H9 (cell line): ENCODE measurements at regions not wholly inside any gene's neighbourhood (a gene's known extent, or its start where the extent isn't known, plus 50 kb on each side); places are given as distances from the start of the nearest gene placed in this dataset.

Experiments used
- DNase-seq: peaks from one replicate; pipeline ENCODE4 v3.0.0-alpha.2; 2017
- H2AFZ ChIP-seq: one replicate; pipeline ENCODE4 v1.6.1; 2013; ENCODE audit warnings: mild to moderate bottlenecking, low read length, control low read depth, moderate library complexity
- H2AK5ac ChIP-seq: 2 replicates; pipeline ENCODE4 v1.6.1; 2013; ENCODE audit warnings: low read length, control low read depth, mixed read lengths; ENCODE audit not compliant: insufficient read length
- H2BK120ac ChIP-seq: one replicate; pipeline ENCODE4 v1.6.1; 2013; ENCODE audit warnings: low read depth, mild to moderate bottlenecking, low read length, control low read depth, inconsistent platforms; ENCODE audit not compliant: poor library complexity, severe bottlenecking
- H2BK12ac ChIP-seq: 2 replicates; pipeline ENCODE4 v1.6.1; 2013; ENCODE audit warnings: low read length, control low read depth, mixed read lengths, low read depth; ENCODE audit not compliant: insufficient read length
- H2BK15ac ChIP-seq: 2 replicates; pipeline ENCODE4 v1.6.1; 2013; ENCODE audit warnings: low read depth, low read length, control low read depth
- H2BK20ac ChIP-seq: one replicate; pipeline ENCODE4 v1.6.1; 2013; ENCODE audit warnings: low read depth, mild to moderate bottlenecking, low read length, control low read depth, inconsistent platforms; ENCODE audit not compliant: poor library complexity, severe bottlenecking
- H2BK5ac ChIP-seq: 2 replicates; pipeline ENCODE4 v1.6.1; 2013; ENCODE audit warnings: low read length, control low read depth, mixed read lengths; ENCODE audit not compliant: insufficient read length
- H3K14ac ChIP-seq: 2 replicates; pipeline ENCODE4 v1.6.1; 2013; ENCODE audit warnings: low read length, control low read depth; ENCODE audit not compliant: insufficient read depth
- H3K18ac ChIP-seq: 2 replicates; pipeline ENCODE4 v1.6.1; 2013; ENCODE audit warnings: low read depth, mild to moderate bottlenecking, mixed read lengths, low read length, control low read depth; ENCODE audit not compliant: insufficient read length
- H3K23ac ChIP-seq: 2 replicates; pipeline ENCODE4 v1.6.1; 2013; ENCODE audit warnings: low read length, control low read depth, mixed read lengths, low read depth; ENCODE audit not compliant: insufficient read length
- H3K23me2 ChIP-seq: 2 replicates; pipeline ENCODE4 v1.6.1; 2013; ENCODE audit warnings: low read depth, mild to moderate bottlenecking, mixed read lengths, low read length, control low read depth; ENCODE audit not compliant: insufficient read length, poor library complexity, severe bottlenecking
- H3K27ac ChIP-seq: 2 replicates; pipeline ENCODE4 v1.5.1; 2013; ENCODE audit warnings: low read length, control low read depth, mixed read lengths, low read depth; ENCODE audit not compliant: insufficient read length
- H3K27me3 ChIP-seq: 2 replicates; pipeline ENCODE4 v1.6.1; 2013; ENCODE audit warnings: low read length, control low read depth, inconsistent platforms; ENCODE audit not compliant: insufficient read depth
- H3K4ac ChIP-seq: 2 replicates; pipeline ENCODE4 v1.6.1; 2013; ENCODE audit warnings: low read depth, mild to moderate bottlenecking, control low read depth, inconsistent platforms, low read length, moderate library complexity
- H3K4me1 ChIP-seq: 2 replicates; pipeline ENCODE4 v1.6.1; 2013; ENCODE audit warnings: low read length, control low read depth, inconsistent platforms; ENCODE audit not compliant: insufficient read depth
- H3K4me2 ChIP-seq: 2 replicates; pipeline ENCODE4 v1.6.1; 2013; ENCODE audit warnings: low read length, control low read depth, mixed read lengths; ENCODE audit not compliant: insufficient read length, insufficient read depth
- H3K56ac ChIP-seq: 2 replicates; pipeline ENCODE4 v1.6.1; 2013; ENCODE audit warnings: low read depth, mild to moderate bottlenecking, mixed read lengths, low read length, control low read depth; ENCODE audit not compliant: insufficient read length
- H3K79me1 ChIP-seq: 2 replicates; pipeline ENCODE4 v1.6.1; 2013; ENCODE audit warnings: low read depth, mild to moderate bottlenecking, moderate library complexity, low read length, control low read depth, inconsistent platforms; ENCODE audit not compliant: insufficient read depth, poor library complexity, severe bottlenecking
- H3K79me2 ChIP-seq: 2 replicates; pipeline ENCODE4 v1.6.1; 2013; ENCODE audit warnings: low read length, control low read depth, inconsistent platforms; ENCODE audit not compliant: insufficient read depth
- H3K9ac ChIP-seq: 2 replicates; pipeline ENCODE4 v1.6.1; 2013; ENCODE audit warnings: low read length, control low read depth, mixed read lengths; ENCODE audit not compliant: insufficient read length; ENCODE audit errors: extremely low read depth
- H3K9me3 ChIP-seq: one replicate; pipeline ENCODE4 v1.6.1; 2013; ENCODE audit warnings: low read depth, low read length, inconsistent platforms; ENCODE audit not compliant: control insufficient read depth
- H3T11ph ChIP-seq: one replicate; pipeline ENCODE4 v1.6.1; 2013; ENCODE audit warnings: mild to moderate bottlenecking, low read length, control low read depth, inconsistent platforms
- H4K20me1 ChIP-seq: one replicate; pipeline ENCODE4 v1.6.1; 2013; ENCODE audit not compliant: control insufficient read depth, insufficient read length, insufficient read depth
- H4K5ac ChIP-seq: 2 replicates; pipeline ENCODE4 v1.6.1; 2013; ENCODE audit warnings: low read depth, mild to moderate bottlenecking, mixed read lengths, low read length, control low read depth; ENCODE audit not compliant: insufficient read length
- H4K8ac ChIP-seq: replicated peaks from 2 replicates; pipeline ENCODE4 v1.6.1; 2013; ENCODE audit warnings: low read length, control low read depth, mixed read lengths, low read depth; ENCODE audit not compliant: insufficient read length
- H4K91ac ChIP-seq: 2 replicates; pipeline ENCODE4 v1.6.1; 2013; ENCODE audit warnings: low read depth, mild to moderate bottlenecking, moderate library complexity, mixed read lengths, low read length, control low read depth; ENCODE audit not compliant: insufficient read length
- H3K27ac Mint-ChIP-seq, 3 experiments: 2 replicates in 2 of 3; 3 replicates in 1 of 3; pipeline ENCODE4 v1.8.0; 2020 to 2021; ENCODE audit warnings: mixed read lengths in 3 of 3, mild to moderate bottlenecking in 1 of 3, moderate library complexity in 1 of 3
- H3K27me3 Mint-ChIP-seq: 2 replicates; pipeline ENCODE4 v1.8.0; 2021; ENCODE audit warnings: low read depth, mild to moderate bottlenecking, moderate library complexity, mixed read lengths
- H3K36me3 Mint-ChIP-seq, 3 experiments: 2 replicates in 2 of 3; 3 replicates in 1 of 3; pipeline ENCODE4 v1.8.0; 2020 to 2021; ENCODE audit warnings: low read depth in 3 of 3, mixed read lengths in 3 of 3; ENCODE audit not compliant: insufficient read depth in 1 of 3
- H3K4me1 Mint-ChIP-seq, 2 experiments: 2 replicates each; pipeline ENCODE4 v1.8.0; 2020; ENCODE audit warnings: mixed read lengths in 2 of 2
- H3K4me3 Mint-ChIP-seq, 2 experiments: 2 replicates in 1 of 2; 3 replicates in 1 of 2; pipeline ENCODE4 v1.8.0; 2020 to 2021; ENCODE audit warnings: mild to moderate bottlenecking in 2 of 2, mixed read lengths in 2 of 2, moderate library complexity in 1 of 2
- H3K9me3 Mint-ChIP-seq, 2 experiments: 2 replicates in 1 of 2; 3 replicates in 1 of 2; pipeline ENCODE4 v1.8.0; 2020; ENCODE audit warnings: mild to moderate bottlenecking in 2 of 2, mixed read lengths in 2 of 2, moderate library complexity in 1 of 2
- WGBS: extraction: QIAGEN DNeasy Blood & Tissue Kit; methylation state at CpG from one replicate; pipeline ENCODE4 v1.1.7; 2013; ENCODE audit warnings: missing lambda C conversion rate, low lambda C conversion rate, mixed read lengths; ENCODE audit not compliant: insufficient read length; ENCODE audit errors: extremely low coverage; 5-methylcytosine and 5-hydroxymethylcytosine counted together
- TF ChIP-seq, protein P1 (sequence below): fragments of 200-600 bp; sonication (generic); conservative IDR thresholded peaks from 3 replicates; pipeline ENCODE4 v1.8.0; 2021; ENCODE audit warnings: antibody characterized with exemption, mild to moderate bottlenecking

DNA sequence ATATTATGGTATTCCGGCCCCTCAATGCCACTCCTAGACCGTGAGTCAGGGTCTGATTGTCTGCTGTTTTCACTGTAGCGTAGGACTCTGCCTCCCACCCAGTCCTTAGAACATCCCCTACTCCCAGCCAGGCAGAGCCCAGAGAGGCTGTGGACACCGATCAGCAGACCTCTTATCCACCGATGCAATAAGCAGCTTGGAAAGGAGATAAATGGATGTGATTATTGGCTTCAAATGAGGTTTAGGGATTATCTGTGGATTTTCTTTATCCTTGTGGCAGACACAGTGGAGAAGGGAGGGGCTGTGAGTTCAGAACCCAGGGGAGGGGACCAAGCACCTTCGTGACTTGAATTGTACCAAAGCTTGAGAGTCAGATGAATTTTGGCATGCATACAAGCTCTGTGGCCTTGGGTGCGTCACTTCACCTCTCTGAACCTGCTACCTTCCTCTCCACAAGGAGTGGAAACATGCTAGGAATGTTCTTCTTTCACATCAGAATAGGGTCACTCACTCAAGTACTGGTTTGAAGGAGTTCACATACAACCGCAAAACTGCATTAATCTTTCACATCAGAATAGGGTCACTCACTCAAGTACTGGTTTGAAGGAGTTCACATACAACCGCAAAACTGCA, 83.1 kb upstream of the CPLX2 start:
- Histone ChIP-seq H2AK5ac (no peak overlapping the region), H4K91ac (no peak overlapping the region), H3K23me2 (no peaks in the 10 kb centered on the region), H3K4me1 (no peaks in the 10 kb centered on the region), H4K8ac (no peak overlapping the region), H2BK120ac (no peak overlapping the region), H2BK12ac (no peak overlapping the region), H3K4me2 (no peak overlapping the region), H3K14ac (no peak overlapping the region), H3K4ac (no peak overlapping the region), H3K23ac (no peak overlapping the region), H3K9ac (no peak overlapping the region), H2BK5ac (no peak overlapping the region), H3K27ac (no peak overlapping the region), H3K9me3 (no peaks in the 10 kb centered on the region), H2AFZ (no peak overlapping the region), H2BK20ac (no peak overlapping the region), H3K18ac (no peak overlapping the region), H4K5ac (no peak overlapping the region), H3K27me3 (no peaks in the 10 kb centered on the region), H3T11ph (no peak overlapping the region), H3K56ac (no peak overlapping the region), H2BK15ac (no peak overlapping the region), H4K20me1 (no peaks in the 10 kb centered on the region), H3K79me2 (no peaks in the 10 kb centered on the region), H3K79me1 (no peaks in the 10 kb centered on the region)
- DNase-seq, result no peak
- Mint-ChIP-seq H3K27ac (no peak overlapping the region), H3K36me3 (peaks cover 0 to 9% (median 0%) of the 10 kb centered on the region in 3 experiments; a peak in 1 of 7 replicates), H3K4me1 (0 out of 4 replicates have a peak, but pooled peaks cover 0 to 2% of the 10 kb centered on the region in 2 experiments), H3K27me3 (peaks cover 30% of the 10 kb centered on the region), H3K9me3 (0 out of 5 replicates have a peak, but pooled peaks cover 3 to 4% of the 10 kb centered on the region in 2 experiments), H3K4me3 (no peak overlapping the region)
- TF ChIP-seq, protein P1, sequence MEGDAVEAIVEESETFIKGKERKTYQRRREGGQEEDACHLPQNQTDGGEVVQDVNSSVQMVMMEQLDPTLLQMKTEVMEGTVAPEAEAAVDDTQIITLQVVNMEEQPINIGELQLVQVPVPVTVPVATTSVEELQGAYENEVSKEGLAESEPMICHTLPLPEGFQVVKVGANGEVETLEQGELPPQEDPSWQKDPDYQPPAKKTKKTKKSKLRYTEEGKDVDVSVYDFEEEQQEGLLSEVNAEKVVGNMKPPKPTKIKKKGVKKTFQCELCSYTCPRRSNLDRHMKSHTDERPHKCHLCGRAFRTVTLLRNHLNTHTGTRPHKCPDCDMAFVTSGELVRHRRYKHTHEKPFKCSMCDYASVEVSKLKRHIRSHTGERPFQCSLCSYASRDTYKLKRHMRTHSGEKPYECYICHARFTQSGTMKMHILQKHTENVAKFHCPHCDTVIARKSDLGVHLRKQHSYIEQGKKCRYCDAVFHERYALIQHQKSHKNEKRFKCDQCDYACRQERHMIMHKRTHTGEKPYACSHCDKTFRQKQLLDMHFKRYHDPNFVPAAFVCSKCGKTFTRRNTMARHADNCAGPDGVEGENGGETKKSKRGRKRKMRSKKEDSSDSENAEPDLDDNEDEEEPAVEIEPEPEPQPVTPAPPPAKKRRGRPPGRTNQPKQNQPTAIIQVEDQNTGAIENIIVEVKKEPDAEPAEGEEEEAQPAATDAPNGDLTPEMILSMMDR, result no peak
- WGBS, result no CpG with 5 or more reads among the region's 9 CpGs
